DND-41 (cell line): ENCODE measurements at regions not wholly inside any gene's neighbourhood (a gene's known extent, or its start where the extent isn't known, plus 50 kb on each side); places are given as distances from the start of the nearest gene placed in this dataset.
"Not testable (repeated sequence)": the region's sequence is repeated elsewhere in the genome, so short reads cannot be mapped to it uniquely, and the experiment has no call there.

Experiments
- ATAC-seq: fragments of 200-7000 bp; cut with Tn5 transposase; 3 replicates; pipeline ENCODE4 v1.9.1; 2021; ENCODE audit warnings: low read depth; ENCODE audit not compliant: insufficient read depth
- DNase-seq: peaks from one replicate; pipeline ENCODE4 v3.0.0-alpha.2; 2020
- H2AFZ ChIP-seq: 2 replicates; pipeline ENCODE4 v1.6.0; 2012; ENCODE audit warnings: low read depth, low read length
- H3K27ac ChIP-seq: 2 replicates; pipeline ENCODE4 v1.5.1; 2012; ENCODE audit warnings: low read length, inconsistent platforms
- H3K27me3 ChIP-seq: fragments of 200-600 bp; sonication (generic); 2 replicates; pipeline ENCODE4 v1.6.0; 2012; ENCODE audit warnings: low read length, mild to moderate bottlenecking, inconsistent platforms; ENCODE audit not compliant: insufficient read depth, poor library complexity
- H3K36me3 ChIP-seq: 2 replicates; pipeline ENCODE4 v1.5.1; 2012; ENCODE audit warnings: low read length, inconsistent platforms; ENCODE audit not compliant: insufficient read depth
- H3K4me1 ChIP-seq: 2 replicates; pipeline ENCODE4 v1.5.1; 2012; ENCODE audit warnings: mild to moderate bottlenecking, low read length; ENCODE audit not compliant: insufficient read depth
- H3K4me2 ChIP-seq: 2 replicates; pipeline ENCODE4 v1.6.0; 2012; ENCODE audit warnings: mild to moderate bottlenecking, moderate library complexity, low read length, inconsistent platforms; ENCODE audit not compliant: insufficient read depth
- H3K4me3 ChIP-seq, 2 experiments: fragments of 200-600 bp in 1 of 2; shearing (Covaris generic) in 1 of 2; 2 replicates each; pipeline ENCODE4 v1.5.1; 2012 to 2016; ENCODE audit warnings: inconsistent platforms in 2 of 2, low read length in 2 of 2, mild to moderate bottlenecking in 2 of 2, low read depth in 1 of 2, moderate library complexity in 1 of 2
- H3K79me2 ChIP-seq: 2 replicates; pipeline ENCODE4 v1.6.0; 2012; ENCODE audit warnings: low read length, inconsistent platforms; ENCODE audit not compliant: insufficient read depth
- H3K9ac ChIP-seq: 2 replicates; pipeline ENCODE4 v1.6.0; 2012; ENCODE audit warnings: low read depth, mild to moderate bottlenecking, inconsistent platforms, low read length, moderate library complexity
- H3K9me3 ChIP-seq: 2 replicates; pipeline ENCODE4 v1.5.1; 2012; ENCODE audit warnings: low read length, moderate library complexity, mild to moderate bottlenecking, inconsistent platforms; ENCODE audit not compliant: insufficient read depth, severe bottlenecking
- H4K20me1 ChIP-seq: 2 replicates; pipeline ENCODE4 v1.6.0; 2012; ENCODE audit warnings: low read length; ENCODE audit not compliant: insufficient read depth
- EZH2 ChIP-seq: IDR thresholded peaks from 3 replicates; pipeline ENCODE4 v1.6.1; 2012; ENCODE audit warnings: borderline replicate concordance, low read depth, mild to moderate bottlenecking, moderate library complexity, low read length, inconsistent platforms; ENCODE audit not compliant: severe bottlenecking
- TF ChIP-seq, protein P1 (sequence below): IDR thresholded peaks from 2 replicates; pipeline ENCODE4 v1.5.1; 2012; ENCODE audit warnings: borderline replicate concordance, low read length, moderate library complexity, mild to moderate bottlenecking; ENCODE audit not compliant: poor library complexity, severe bottlenecking; ENCODE audit errors: extremely low read depth

DNA sequence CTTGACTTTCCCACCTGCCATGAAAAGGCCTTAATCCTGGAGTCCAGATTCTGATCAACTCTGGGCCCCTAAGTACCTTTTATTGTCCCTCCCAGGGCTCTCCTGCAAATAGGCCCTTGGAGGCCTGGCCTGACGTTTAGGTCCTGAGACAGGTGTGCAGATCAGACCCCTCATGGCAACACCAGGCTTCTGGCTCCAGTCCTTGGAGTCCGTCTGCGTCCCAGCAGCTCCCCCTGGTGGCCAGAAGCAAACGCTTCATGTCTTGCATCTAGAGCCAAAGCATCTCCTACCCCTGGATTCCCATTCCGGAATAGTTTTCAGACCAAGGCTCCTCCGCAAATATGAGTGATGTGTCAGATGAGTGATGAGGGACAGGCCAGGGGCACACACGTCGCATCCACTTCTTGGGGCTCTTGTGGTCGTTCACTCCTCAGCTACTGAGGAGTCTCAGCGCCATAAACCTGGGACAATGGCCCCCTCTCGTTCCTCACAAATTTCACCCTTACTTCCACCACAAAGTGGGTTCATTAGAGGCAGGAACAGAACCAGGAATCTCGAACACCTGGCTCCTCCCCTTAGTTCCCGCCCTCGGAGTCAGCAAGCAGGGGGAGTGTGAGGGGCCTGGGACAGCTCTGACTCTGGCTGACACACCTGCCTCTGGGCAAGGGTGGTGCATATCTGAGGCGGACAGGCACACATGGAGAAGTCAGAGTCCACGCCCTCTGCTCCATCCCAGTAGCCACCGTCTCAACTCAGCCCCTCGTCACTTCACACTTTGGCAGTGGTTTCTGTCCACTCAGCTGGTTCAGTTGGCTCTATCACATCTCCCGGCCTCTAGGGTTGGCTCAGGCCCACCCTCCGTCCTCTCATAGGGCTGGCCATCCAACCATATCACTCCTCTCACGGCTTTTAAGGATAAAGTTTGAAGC lies 77.9 kb upstream of the PWP1 start:
- peak; percentile 88 for ATAC-seq

GRCh38 chr12:107608779-107609178 lies 76.8 kb upstream of the PWP1 start:
- H3K4me1 ChIP-seq, H4K20me1 ChIP-seq, H3K27ac ChIP-seq, H3K9me3 ChIP-seq, H3K27me3 ChIP-seq, H3K4me2 ChIP-seq, H3K9ac ChIP-seq, H3K36me3 ChIP-seq, H3K4me3 ChIP-seq, ATAC-seq, H3K79me2 ChIP-seq, DNase-seq, H2AFZ ChIP-seq: not testable (repeated sequence)

More for the DNA sequence above, 77.9 kb upstream of the PWP1 start:
- no peak overlapping the region for H3K4me3 ChIP-seq
- no peak overlapping the region for H3K27ac ChIP-seq
- no peak overlapping the region for H3K4me2 ChIP-seq
- peaks cover 4% of the 10 kb centered on the region for H3K27me3 ChIP-seq
- TF ChIP-seq, protein P1, sequence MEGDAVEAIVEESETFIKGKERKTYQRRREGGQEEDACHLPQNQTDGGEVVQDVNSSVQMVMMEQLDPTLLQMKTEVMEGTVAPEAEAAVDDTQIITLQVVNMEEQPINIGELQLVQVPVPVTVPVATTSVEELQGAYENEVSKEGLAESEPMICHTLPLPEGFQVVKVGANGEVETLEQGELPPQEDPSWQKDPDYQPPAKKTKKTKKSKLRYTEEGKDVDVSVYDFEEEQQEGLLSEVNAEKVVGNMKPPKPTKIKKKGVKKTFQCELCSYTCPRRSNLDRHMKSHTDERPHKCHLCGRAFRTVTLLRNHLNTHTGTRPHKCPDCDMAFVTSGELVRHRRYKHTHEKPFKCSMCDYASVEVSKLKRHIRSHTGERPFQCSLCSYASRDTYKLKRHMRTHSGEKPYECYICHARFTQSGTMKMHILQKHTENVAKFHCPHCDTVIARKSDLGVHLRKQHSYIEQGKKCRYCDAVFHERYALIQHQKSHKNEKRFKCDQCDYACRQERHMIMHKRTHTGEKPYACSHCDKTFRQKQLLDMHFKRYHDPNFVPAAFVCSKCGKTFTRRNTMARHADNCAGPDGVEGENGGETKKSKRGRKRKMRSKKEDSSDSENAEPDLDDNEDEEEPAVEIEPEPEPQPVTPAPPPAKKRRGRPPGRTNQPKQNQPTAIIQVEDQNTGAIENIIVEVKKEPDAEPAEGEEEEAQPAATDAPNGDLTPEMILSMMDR, result peak; percentile 93
- no peak for TF ChIP-seq EZH2
- H3K79me2 ChIP-seq, result no peaks in the 10 kb centered on the region
- no peaks in the 10 kb centered on the region for H3K36me3 ChIP-seq
- H4K20me1 ChIP-seq, result peaks cover 3% of the 10 kb centered on the region
- H2AFZ ChIP-seq, result no peak overlapping the region
- H3K9me3 ChIP-seq, result no peaks in the 10 kb centered on the region
- peak; percentile 74 for DNase-seq
- H3K4me1 ChIP-seq, result no peaks in the 10 kb centered on the region
- H3K9ac ChIP-seq, result no peak overlapping the region

- Histone ChIP-seq H3K36me3 (no peaks in the 10 kb centered on the region), H3K27me3 (peaks cover 3% of the 10 kb centered on the region), H3K4me3 (no peak overlapping the region), H3K79me2 (no peaks in the 10 kb centered on the region), H3K9me3 (no peaks in the 10 kb centered on the region), H4K20me1 (peaks cover 3% of the 10 kb centered on the region), H3K4me1 (no peaks in the 10 kb centered on the region), H3K27ac (no peak overlapping the region), H3K4me2 (no peak overlapping the region), H2AFZ (no peak overlapping the region), H3K9ac (no peak overlapping the region)
- TF ChIP-seq EZH2, result no peak
- TF ChIP-seq, protein P1, result peak; percentile 66
- ATAC-seq, result no peak
- peak; percentile 38 for DNase-seq
These were observed 75.4 kb upstream of the PWP1 start for GRCh38 chr12:107610021-107610859.

DNA sequence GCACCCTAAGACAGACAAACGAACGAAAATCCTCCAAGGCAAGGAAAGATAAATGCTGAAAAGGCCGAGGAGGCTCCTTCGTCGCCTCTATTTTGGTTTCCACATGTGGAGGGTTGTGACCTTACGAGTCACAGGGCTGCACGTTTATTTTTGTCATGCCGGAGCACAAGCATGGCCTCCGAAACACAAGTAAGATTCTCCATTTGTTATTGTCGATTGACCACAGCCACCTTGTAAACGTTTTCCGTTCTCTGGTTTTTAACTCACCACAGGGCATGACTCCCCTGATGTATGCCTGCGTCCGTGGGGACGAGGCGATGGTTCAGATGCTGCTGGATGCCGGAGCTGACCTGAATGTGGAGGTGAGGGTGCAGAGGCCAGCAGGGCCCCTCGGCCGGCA lies 73.1 kb upstream of the PWP1 start:
- no peak for TF ChIP-seq EZH2
- TF ChIP-seq, protein P1, result no peak
- Histone ChIP-seq H3K36me3 (no peaks in the 10 kb centered on the region), H3K79me2 (no peaks in the 10 kb centered on the region), H3K4me3 (no peak overlapping the region), H3K27me3 (peaks cover 7% of the 10 kb centered on the region), H3K4me2 (no peak overlapping the region), H3K4me1 (no peaks in the 10 kb centered on the region), H3K9ac (no peak overlapping the region), H3K27ac (no peak overlapping the region), H2AFZ (no peak overlapping the region), H4K20me1 (no peaks in the 10 kb centered on the region), H3K9me3 (no peaks in the 10 kb centered on the region)
- DNase-seq, result no peak
- ATAC-seq, result no peak
